ENCODE measurements at regions not wholly inside any gene's neighbourhood (a gene's known extent, or its start where the extent isn't known, plus 50 kb on each side); places are given as distances from the start of the nearest gene placed in this dataset.

DNA sequence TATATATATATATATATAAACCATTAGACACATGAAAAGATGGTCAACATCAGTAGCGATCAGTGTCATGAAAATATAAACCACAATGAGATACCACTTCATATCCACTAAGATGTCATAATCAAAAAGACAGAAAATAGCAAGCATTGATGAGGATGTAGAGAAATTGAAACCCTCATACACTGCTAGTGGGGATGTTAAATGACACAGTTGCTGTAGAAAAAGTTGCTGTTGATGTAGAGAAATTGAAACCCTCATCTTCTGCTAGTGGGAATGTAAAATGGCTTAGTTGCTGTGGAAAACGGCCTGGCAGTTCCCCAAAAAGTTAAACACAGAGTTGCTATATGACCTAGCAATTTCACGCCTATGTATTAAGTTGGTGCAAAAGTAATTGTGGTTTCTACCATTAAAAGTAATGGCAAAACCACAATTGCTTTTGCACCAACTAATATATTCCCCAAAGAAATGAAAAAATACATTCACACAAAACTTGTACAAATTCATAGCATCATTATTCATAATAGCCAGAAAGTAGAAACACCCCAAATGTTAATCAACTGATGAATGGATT lies 120.5 kb upstream of the ZWINT start:
- Mint-ChIP-seq H3K4me1 (no peaks in the 10 kb centered on the region), H3K27ac (no peak overlapping the region), H3K9me3 (ENCODE audit: insufficient read depth) (no peaks in the 10 kb centered on the region), H3K4me3 (no peak overlapping the region), H3K27me3 (no peaks in the 10 kb centered on the region)
- Histone ChIP-seq H3K4me3 (ENCODE audit: control extremely low read depth in 1 of 5, extremely low read depth in 1 of 5, insufficient read depth in 1 of 5, low read depth in 2 of 5, low read length in 4 of 5) (no peak overlapping the region), H3K9ac (ENCODE audit: low read length) (no peak overlapping the region), H3K79me2 (ENCODE audit: control insufficient read depth, insufficient read depth, low read length) (no peaks in the 10 kb centered on the region), H2AFZ (ENCODE audit: insufficient read depth, low read depth, low read length, poor library complexity, severe bottlenecking) (no peak overlapping the region), H3K27ac (ENCODE audit: low read length in 2 of 2) (no peak overlapping the region), H3K27me3 (replicated peaks in 1 of 4; ENCODE audit: control extremely low read depth in 1 of 4, control insufficient read depth in 3 of 4, insufficient read depth in 4 of 4, low read length in 3 of 4) (no peaks in the 10 kb centered on the region), H3K4me2 (replicated peaks; ENCODE audit: low read depth, low read length, poor library complexity, severe bottlenecking) (no peak overlapping the region), H4K20me1 (ENCODE audit: control insufficient read depth, insufficient read depth, low read length, poor library complexity, severe bottlenecking) (no peaks in the 10 kb centered on the region), H3K9me3 (ENCODE audit: control extremely low read depth in 1 of 3, control insufficient read depth in 2 of 3, insufficient read depth in 1 of 3, low read length in 2 of 3) (no peaks in the 10 kb centered on the region), H3K36me3 (replicated peaks in 1 of 2; ENCODE audit: control extremely low read depth in 1 of 2, control insufficient read depth in 1 of 2, extremely low read depth in 1 of 2, insufficient read depth in 2 of 2, low read length in 1 of 2) (no peaks in the 10 kb centered on the region), H3K4me1 (ENCODE audit: control insufficient read depth in 2 of 2, insufficient read depth in 2 of 2, low read length in 2 of 2) (no peaks in the 10 kb centered on the region)
- POLR2A ChIA-PET: no interaction called here
- TF ChIP-seq, protein P1, sequence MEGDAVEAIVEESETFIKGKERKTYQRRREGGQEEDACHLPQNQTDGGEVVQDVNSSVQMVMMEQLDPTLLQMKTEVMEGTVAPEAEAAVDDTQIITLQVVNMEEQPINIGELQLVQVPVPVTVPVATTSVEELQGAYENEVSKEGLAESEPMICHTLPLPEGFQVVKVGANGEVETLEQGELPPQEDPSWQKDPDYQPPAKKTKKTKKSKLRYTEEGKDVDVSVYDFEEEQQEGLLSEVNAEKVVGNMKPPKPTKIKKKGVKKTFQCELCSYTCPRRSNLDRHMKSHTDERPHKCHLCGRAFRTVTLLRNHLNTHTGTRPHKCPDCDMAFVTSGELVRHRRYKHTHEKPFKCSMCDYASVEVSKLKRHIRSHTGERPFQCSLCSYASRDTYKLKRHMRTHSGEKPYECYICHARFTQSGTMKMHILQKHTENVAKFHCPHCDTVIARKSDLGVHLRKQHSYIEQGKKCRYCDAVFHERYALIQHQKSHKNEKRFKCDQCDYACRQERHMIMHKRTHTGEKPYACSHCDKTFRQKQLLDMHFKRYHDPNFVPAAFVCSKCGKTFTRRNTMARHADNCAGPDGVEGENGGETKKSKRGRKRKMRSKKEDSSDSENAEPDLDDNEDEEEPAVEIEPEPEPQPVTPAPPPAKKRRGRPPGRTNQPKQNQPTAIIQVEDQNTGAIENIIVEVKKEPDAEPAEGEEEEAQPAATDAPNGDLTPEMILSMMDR (IDR thresholded peaks at IDR 0.05): no peak
- no peak for TF ChIP-seq EZH2 (IDR thresholded peaks at IDR 0.05; ENCODE audit: borderline replicate concordance, insufficient read depth, low read depth, low read length, poor library complexity, severe bottlenecking)
- no peak for ATAC-seq (ENCODE audit: low read depth)
- CTCF ChIA-PET: no interaction called here
- intact Hi-C loops (cut with micrococcal nuclease): no loop called here
- DNase-seq: no peak
- no CpG with 5 or more reads among the region's 3 CpGs for WGBS (ENCODE audit: insufficient coverage)

DNA sequence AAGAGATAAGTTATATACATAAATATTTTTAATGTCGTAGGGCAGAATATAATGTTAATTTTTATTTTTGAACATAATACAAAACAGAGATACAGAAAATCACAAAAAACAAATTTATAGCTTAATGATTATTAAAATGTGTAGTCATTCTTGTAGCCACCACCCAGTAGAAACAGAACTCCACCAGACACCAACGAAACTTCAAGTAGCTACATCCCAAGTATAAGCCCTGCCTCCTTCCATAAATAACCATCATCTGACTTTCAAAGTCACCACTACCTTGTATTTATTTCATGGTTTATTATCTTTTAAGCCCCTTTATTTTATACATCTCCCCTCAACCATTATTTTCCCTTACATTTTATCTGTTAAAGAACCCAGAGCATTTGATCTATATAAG lies 111.9 kb upstream of the ZWINT start:
- no peak for TF ChIP-seq EZH2 (IDR thresholded peaks at IDR 0.05; ENCODE audit: borderline replicate concordance, insufficient read depth, low read depth, low read length, poor library complexity, severe bottlenecking)
- TF ChIP-seq, protein P1 (IDR thresholded peaks at IDR 0.05): no peak
- no peaks in the 10 kb centered on the region for H3K4me1 ChIP-seq (ENCODE audit: control insufficient read depth in 2 of 2, insufficient read depth in 2 of 2, low read length in 2 of 2)
- ATAC-seq (ENCODE audit: low read depth) (no peak), DNase-seq (no peak)
- H3K4me3 ChIP-seq (ENCODE audit: control extremely low read depth in 1 of 5, extremely low read depth in 1 of 5, insufficient read depth in 1 of 5, low read depth in 2 of 5, low read length in 4 of 5): no peak overlapping the region
- H3K27ac ChIP-seq (ENCODE audit: low read length in 2 of 2): no peak overlapping the region
- ChIA-PET POLR2A (no interaction called here), CTCF (no interaction called here)
- no peaks in the 10 kb centered on the region for H3K27me3 Mint-ChIP-seq
- H3K9me3 ChIP-seq (ENCODE audit: control extremely low read depth in 1 of 3, control insufficient read depth in 2 of 3, insufficient read depth in 1 of 3, low read length in 2 of 3): peaks cover 0 to 1% (median 0%) of the 10 kb centered on the region in 3 donors
- no peaks in the 10 kb centered on the region for H3K36me3 ChIP-seq (replicated peaks in 1 of 2; ENCODE audit: control extremely low read depth in 1 of 2, control insufficient read depth in 1 of 2, extremely low read depth in 1 of 2, insufficient read depth in 2 of 2, low read length in 1 of 2)
- WGBS (ENCODE audit: insufficient coverage): no CpG with 5 or more reads among the region's 2 CpGs
- intact Hi-C loops (cut with micrococcal nuclease): loop anchor here (5.0 kb wide), 1 partner anchor 349 kb away; no protein-coding TSS in a partner anchor
- no peaks in the 10 kb centered on the region for H3K4me1 Mint-ChIP-seq
- H2AFZ ChIP-seq (ENCODE audit: insufficient read depth, low read depth, low read length, poor library complexity, severe bottlenecking): no peak overlapping the region
- no peak overlapping the region for H3K4me2 ChIP-seq (replicated peaks; ENCODE audit: low read depth, low read length, poor library complexity, severe bottlenecking)
- no peak overlapping the region for H3K9ac ChIP-seq (ENCODE audit: low read length)
- H3K27ac Mint-ChIP-seq: no peak overlapping the region
- no peaks in the 10 kb centered on the region for H3K9me3 Mint-ChIP-seq (ENCODE audit: insufficient read depth)
- H3K79me2 ChIP-seq (ENCODE audit: control insufficient read depth, insufficient read depth, low read length): no peaks in the 10 kb centered on the region
- H4K20me1 ChIP-seq (ENCODE audit: control insufficient read depth, insufficient read depth, low read length, poor library complexity, severe bottlenecking): no peaks in the 10 kb centered on the region
- H3K27me3 ChIP-seq (replicated peaks in 1 of 4; ENCODE audit: control extremely low read depth in 1 of 4, control insufficient read depth in 3 of 4, insufficient read depth in 4 of 4, low read length in 3 of 4): no peaks in the 10 kb centered on the region
- no peak overlapping the region for H3K4me3 Mint-ChIP-seq
